Epithelial cell of prostate (primary cell): ENCODE measurements at regions not wholly inside any gene's neighbourhood (a gene's known extent, or its start where the extent isn't known, plus 50 kb on each side); places are given as distances from the start of the nearest gene placed in this dataset.
"Not testable (repeated sequence)": the region's sequence is repeated elsewhere in the genome, so short reads cannot be mapped to it uniquely, and the experiment has no call there.

ENCODE experiments used
- DNase-seq: peaks from one replicate; pipeline ENCODE4 v3.0.0-alpha.2; 2011; ENCODE audit warnings: low read depth, low spot score
- H3K27ac ChIP-seq: fragments of 450-650 bp; 2 replicates; pipeline ENCODE4 v1.5.1; 2017; ENCODE audit warnings: mild to moderate bottlenecking

DNA sequence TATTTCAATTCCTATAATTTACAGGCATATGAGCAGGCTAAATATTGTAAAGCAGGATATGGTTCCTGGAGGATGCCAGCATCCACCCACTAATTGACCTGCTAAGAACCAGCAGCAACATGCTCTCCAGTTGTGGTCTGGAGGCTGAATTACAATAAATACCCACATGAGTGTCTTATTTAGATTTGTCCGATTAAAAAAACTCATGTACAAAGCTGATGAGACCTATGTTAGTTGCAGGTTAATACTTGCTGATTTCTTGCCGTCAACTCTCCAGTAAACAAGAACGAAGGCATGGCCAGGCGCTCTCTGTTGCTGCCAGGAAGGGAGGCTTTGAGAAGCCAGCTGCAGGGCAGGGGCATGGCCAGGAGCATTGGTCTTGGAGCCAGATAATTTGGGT lies 169.3 kb upstream of the PRICKLE1 start:
- peak overlapping the region; percentile 41 for H3K27ac ChIP-seq
- peak; percentile 83 for DNase-seq

DNA sequence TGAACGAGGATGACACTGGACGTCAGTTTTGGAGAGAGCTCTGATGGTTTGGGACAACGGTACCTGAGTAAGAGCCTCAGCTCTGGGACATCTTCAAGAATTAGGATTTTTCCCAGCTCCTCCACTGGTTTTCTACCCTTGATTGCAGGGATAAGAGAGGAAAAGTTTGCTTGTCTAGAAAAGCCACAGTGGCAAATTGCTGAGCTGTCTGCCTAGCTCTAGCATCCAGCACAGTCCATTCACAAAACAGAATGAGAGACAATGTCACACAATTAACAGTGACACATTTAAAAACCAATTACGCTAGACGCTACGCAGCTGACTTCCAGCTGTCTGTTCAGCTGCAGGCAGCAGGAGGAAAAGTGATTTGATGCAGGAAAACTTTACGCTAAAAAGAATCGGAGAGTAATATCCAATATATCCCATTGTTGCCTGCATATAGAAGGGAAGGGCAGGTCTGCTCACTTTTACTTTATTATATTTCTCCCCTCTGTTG lies 168.1 kb upstream of the PRICKLE1 start:
- peak overlapping the region; percentile 83 for H3K27ac ChIP-seq
- no peak for DNase-seq

DNA sequence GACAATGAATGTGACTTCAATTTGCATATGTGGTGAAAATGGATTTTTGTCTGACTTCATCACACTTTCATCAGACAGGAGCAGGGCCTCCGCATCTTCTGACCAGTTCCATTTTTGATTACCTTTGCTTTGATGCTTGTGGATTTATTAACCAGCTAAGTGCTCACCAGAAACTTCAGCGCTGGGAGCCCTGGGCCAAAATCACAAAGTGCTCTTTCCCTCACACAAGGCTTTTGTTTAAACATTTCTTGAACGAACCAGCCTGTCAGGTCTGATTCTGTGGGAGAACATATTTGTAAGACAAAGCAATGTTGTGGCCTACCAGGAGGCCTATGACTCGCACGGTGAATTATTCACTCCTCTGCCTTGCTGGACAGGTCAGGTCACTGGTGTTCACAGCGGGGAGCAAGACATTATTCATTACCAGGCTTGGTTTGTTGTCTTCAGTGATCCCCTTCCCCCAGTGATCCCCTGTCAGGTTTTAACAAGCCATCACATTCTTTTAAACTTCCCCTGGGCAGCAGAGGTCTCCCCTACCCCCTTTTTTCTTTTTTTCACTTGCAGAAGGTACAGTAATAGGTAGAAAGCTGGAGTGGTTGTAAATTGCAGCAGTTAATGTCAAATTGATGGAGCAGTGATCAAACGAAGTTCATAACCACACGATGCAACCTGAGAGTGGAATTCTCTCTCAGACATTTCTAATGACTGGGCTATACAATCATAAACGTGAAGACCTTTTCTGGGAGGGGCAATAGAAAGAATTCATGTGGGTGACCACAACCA lies 167.5 kb upstream of the PRICKLE1 start:
- peak; percentile 91 for DNase-seq
- peak overlapping the region; percentile 83 for H3K27ac ChIP-seq

DNA sequence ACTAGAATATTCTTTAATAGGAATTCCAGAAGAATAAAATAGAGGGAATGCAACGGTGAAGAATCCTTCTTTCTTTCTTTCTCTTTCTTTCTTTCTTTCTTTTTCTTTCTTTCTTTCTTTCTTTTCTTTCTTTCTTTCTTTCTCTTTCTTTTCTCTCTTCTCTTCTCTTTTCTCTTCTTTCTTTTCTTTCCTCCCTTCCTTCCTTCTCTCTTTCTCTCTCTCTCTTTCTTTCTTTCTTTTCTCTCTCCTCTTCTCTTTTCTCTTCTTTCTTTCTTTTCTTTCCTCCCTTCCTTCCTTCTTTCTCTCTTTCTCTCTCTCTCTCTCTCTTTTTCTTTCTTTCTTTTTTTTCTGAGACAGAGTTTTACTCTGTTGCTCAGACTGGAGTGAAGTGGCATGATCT lies 160.8 kb upstream of the PRICKLE1 start:
- H3K27ac ChIP-seq: no peak overlapping the region
- no peak for DNase-seq

- DNase-seq: no peak
- no peak overlapping the region for H3K27ac ChIP-seq
Observed at GRCh38 chr12:42749239-42749638, 159.7 kb upstream of the PRICKLE1 start.

DNA sequence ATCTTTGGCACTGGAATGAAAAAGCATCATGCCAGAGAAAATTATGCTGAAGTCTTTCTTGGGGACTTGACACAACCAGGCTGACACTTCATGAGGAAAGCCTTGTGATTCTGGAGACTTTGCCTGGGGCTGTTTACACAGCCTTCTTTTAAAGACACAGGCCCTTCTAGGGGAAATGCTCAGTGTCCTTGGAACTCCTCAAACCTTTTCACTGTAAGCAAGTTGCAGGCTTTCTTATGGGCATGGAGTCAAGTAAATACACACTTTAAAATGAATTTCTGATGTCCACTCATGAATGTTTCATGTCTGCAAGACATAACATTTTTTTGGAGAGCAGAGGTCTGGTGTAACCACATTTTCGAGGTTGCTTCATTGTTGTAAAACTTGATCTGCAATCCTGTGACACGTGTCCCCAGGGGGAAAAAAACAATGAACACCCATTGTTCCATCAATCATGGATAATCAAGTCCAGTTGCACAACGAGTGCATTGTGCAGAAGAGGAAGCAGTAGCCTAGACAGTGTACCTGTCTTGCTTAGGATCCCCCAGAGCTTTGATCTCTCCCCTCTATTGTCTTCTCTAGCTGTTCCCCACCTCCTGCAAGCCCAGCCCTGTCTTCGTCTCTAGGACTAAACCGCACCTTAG lies 155.1 kb upstream of the PRICKLE1 start:
- H3K27ac ChIP-seq: peak overlapping the region; percentile 40
- DNase-seq: peak; percentile 73

DNA sequence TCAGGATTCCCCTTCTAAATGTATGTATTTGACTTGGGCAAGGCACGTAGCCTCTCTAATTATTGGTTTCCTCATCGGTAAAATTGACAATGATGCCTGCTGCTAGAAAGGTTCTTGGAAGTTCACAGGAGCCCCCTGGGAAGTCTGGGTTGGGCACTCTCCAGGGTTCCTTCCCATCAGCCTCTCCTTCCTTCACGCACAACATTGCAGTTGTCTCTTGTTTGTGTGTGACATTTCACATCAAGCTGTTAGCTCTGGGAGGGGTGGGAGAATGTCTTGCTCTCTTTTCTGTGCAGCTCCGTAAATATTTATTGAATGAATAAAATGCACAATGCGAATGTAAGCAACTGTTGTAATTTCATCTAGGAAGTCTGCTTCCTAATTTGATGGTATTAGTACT lies 153.2 kb upstream of the PRICKLE1 start:
- H3K27ac ChIP-seq: no peak overlapping the region

DNA sequence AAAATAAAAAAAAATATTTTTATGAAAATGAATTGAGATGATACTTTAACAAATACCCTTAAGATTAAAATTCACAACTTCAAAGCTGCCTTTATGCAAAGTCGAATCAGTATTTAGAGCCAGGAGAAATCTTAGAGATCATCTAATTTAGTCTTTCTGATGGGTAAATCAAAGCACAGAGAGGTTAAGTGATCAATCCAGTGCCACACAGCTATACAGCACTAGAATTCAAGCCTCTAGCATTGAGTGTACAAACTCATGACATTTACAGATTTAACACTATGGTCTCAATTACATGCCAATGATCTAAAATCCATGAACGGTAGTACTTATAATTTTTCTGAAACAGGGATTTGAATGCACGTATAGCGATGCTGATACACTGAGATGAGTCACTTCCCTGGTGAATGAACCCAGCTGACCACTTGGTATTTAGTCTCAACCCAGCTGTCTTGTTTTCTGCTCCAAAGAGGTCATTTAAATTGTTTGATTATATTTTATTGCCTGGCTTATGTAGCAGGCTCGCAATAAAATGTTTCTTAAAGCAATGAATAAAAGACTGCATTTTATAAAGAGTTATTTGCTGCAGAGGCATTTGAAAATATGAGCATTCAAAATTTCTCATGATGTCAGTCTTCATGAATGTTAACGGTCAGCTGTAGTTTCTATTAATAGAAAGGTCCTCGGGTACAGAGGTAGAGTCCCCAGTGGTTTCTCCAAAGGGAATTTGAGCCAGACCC lies 152.4 kb upstream of the PRICKLE1 start:
- no peak for DNase-seq
- no peak overlapping the region for H3K27ac ChIP-seq

More for the DNA sequence above, 153.2 kb upstream of the PRICKLE1 start:
- DNase-seq: no peak

DNA sequence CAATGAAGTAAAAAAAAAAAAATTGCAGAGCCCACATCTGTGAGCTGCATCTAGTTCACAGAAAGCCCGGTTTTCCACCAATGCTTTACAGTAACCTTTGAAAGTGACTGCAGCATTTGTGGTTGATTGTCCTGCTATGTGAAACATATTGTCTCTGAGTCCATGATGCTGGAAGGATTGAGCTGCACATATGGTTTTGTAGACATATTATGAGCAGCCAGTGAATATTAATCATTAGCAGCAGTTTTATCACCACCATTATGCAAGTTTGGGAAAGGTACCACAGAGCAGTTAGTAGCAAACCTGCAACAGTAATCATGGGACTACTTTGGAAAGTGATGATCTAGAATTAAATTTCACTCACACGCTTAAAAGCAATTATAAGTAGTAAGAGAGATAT lies 151.5 kb upstream of the PRICKLE1 start:
- DNase-seq: no peak
- no peak overlapping the region for H3K27ac ChIP-seq

- DNase-seq: no peak
- no peak overlapping the region for H3K27ac ChIP-seq
Observed at GRCh38 chr12:42737398-42737797, 147.9 kb upstream of the PRICKLE1 start.

DNA sequence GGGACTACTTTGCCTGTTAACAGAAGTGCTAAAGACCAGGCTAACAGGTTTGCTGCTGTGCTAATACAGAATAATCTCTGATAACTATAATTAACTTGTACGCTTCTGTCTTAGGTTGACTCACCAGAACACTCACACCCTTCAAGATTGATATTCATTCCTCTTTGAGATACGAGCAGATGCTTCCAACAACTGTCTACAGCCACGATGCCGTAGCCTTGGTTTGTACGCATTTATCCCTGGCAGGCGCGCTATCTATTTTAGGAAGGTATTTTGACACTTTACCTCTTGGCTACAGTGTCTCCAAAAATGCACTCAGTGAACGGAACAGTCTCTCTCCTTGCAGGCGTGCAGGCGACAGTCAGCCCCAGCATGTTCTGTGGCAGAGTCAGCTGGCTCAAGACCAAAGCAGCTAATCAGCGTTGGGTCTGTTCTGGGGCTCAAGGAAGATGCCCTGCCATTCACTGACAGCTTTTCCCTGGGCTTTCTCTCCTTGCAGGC lies 146.4 kb upstream of the PRICKLE1 start:
- no peak for DNase-seq
- H3K27ac ChIP-seq: no peak overlapping the region

GRCh38 chr12:42733911-42734310 lies 144.4 kb upstream of the PRICKLE1 start:
- H3K27ac ChIP-seq: no peak overlapping the region
- no peak for DNase-seq

GRCh38 chr12:42732908-42733411 lies 143.4 kb upstream of the PRICKLE1 start:
- DNase-seq: no peak
- no peak overlapping the region for H3K27ac ChIP-seq

- no peak overlapping the region for H3K27ac ChIP-seq
- no peak for DNase-seq
Observed at GRCh38 chr12:42730291-42730690, 140.7 kb upstream of the PRICKLE1 start.

DNA sequence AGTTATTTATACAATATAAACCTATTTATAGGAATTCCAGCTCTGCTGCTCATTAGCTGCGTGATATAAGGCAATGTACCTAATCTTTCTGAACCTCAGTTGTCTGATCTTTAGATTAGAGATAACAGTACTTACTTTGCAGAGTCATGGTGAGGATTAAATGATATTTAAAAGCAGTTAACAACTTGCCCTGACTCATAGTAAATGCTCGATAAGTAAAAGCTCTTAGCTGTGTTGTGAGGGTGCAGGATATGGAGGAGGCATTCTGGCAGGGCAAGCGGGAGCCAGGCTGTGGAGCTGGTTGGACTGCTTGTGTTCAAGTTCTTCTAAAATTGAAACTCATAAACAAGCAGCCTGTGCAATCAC lies 140.0 kb upstream of the PRICKLE1 start:
- H3K27ac ChIP-seq: no peak overlapping the region
- no peak for DNase-seq

- H3K27ac ChIP-seq: no peak overlapping the region
Observed at GRCh38 chr12:42728770-42729534, 139.4 kb upstream of the PRICKLE1 start.

DNA sequence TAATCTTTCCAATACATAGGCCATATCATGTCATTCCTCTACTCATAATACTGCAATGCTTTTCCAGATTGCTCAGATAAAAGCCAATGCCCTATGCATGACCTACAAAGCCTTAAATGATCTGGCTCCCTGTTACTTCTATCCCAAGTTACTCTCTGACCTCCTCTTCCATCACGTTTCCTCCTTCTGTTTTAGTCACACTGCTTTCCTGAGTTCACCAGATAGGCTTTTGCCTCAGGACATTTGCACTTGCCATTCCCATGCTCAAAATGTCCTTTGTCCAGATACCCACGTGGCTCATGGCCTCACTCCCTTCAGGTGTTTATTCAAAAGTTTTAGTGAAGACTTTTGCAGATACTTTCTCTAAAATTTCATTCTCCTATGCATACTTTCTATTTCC lies 138.7 kb upstream of the PRICKLE1 start:
- H3K27ac ChIP-seq: no peak overlapping the region
- DNase-seq: no peak

More at GRCh38 chr12:42728770-42729534, 139.4 kb upstream of the PRICKLE1 start:
- DNase-seq: no peak

DNA sequence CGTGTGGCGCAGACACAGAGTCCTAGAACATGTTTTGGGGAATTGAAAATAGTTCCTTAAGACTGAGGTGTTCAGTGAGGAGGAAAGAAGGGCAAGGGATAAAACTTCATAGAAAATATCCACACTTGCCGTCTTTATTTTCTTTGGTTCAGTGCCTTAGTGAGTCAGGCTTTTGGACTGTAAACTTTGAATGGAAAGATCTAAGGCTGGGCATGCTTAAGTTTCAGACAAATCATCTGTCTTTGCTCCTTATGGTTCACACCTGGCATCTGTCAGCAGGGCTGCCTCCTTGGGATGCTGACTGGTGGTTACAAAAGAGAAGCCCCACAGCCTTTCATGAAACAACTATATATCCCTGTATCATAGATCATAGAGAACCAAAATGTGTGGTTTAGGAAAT lies 136.3 kb upstream of the PRICKLE1 start:
- no peak overlapping the region for H3K27ac ChIP-seq
- no peak for DNase-seq

GRCh38 chr12:42716491-42716891 lies 126.9 kb upstream of the PRICKLE1 start:
- no peak for DNase-seq
- H3K27ac ChIP-seq: no peak overlapping the region

- H3K27ac ChIP-seq, DNase-seq: not testable (repeated sequence)
Observed at GRCh38 chr12:42713566-42713965, 124.0 kb upstream of the PRICKLE1 start.
